ENCODE measurements at regions not wholly inside any gene's neighbourhood (a gene's known extent, or its start where the extent isn't known, plus 50 kb on each side); places are given as distances from the start of the nearest gene placed in this dataset.
A peak's percentile ranks its signal among the peaks of the same experiment; 100 is the strongest.
"Not testable (repeated sequence)": the region's sequence is repeated elsewhere in the genome, so short reads cannot be mapped to it uniquely, and the experiment has no call there.

GRCh38 chr9:26613851-26614350 is 278.7 kb downstream of the CAAP1 start:
- H3K36me3 ChIP-seq (replicated peaks in 1 of 2; ENCODE audit: control insufficient read depth in 1 of 2, insufficient read depth in 2 of 2, low read length in 1 of 2); H3K9me3 ChIP-seq; H3K4me2 ChIP-seq; H3K4me3 ChIP-seq (ENCODE audit: low read depth in 2 of 2, low read length in 1 of 2); H2AFZ ChIP-seq (ENCODE audit: low read depth); CTCF ChIA-PET; H3K27ac ChIP-seq (ENCODE audit: low read depth in 2 of 2, low read length in 1 of 2); H3F3A ChIP-seq (replicated peaks; ENCODE audit: insufficient read depth); H4K20me1 ChIP-seq (ENCODE audit: insufficient read depth); DNase-seq; POLR2A ChIA-PET; H3K79me2 ChIP-seq (ENCODE audit: insufficient read depth); H3K4me1 ChIP-seq (ENCODE audit: control insufficient read depth in 1 of 2, insufficient read depth in 2 of 2, low read depth in 1 of 2, low read length in 1 of 2); H3K9me2 ChIP-seq; H3K27me3 ChIP-seq (ENCODE audit: insufficient read depth); H3K9ac ChIP-seq: not testable (repeated sequence)
- TF ChIP-seq RAD21 (IDR thresholded peaks at IDR 0.05; ENCODE audit: low read length) = peak; percentile 24; the same call in 1 of the 2 replicates
- TF ChIP-seq CTCF (IDR thresholded peaks at IDR 0.05) = peak; percentile 50
- 72% methylated on average over 7 of the region's 12 CpGs for WGBS (ENCODE audit: low lambda C conversion rate)

GRCh38 chr9:26612211-26612610 is 280.4 kb downstream of the CAAP1 start:
- Histone ChIP-seq H3K27me3 (ENCODE audit: insufficient read depth) (no peaks in the 10 kb centered on the region), H3K4me1 (ENCODE audit: control insufficient read depth in 1 of 2, insufficient read depth in 2 of 2, low read depth in 1 of 2, low read length in 1 of 2) (no peaks in the 10 kb centered on the region), H3K79me2 (ENCODE audit: insufficient read depth) (no peaks in the 10 kb centered on the region), H3K4me2 (no peak overlapping the region), H2AFZ (ENCODE audit: low read depth) (no peak overlapping the region), H3K9me2 (no peaks in the 10 kb centered on the region), H3K9me3 (no peaks in the 10 kb centered on the region; the same call in 1 of the 2 replicates), H4K20me1 (ENCODE audit: insufficient read depth) (no peaks in the 10 kb centered on the region), H3F3A (replicated peaks; ENCODE audit: insufficient read depth) (no peaks in the 10 kb centered on the region), H3K4me3 (ENCODE audit: low read depth in 2 of 2, low read length in 1 of 2) (no peak overlapping the region), H3K9ac (no peak overlapping the region), H3K27ac (ENCODE audit: low read depth in 2 of 2, low read length in 1 of 2) (no peak overlapping the region), H3K36me3 (replicated peaks in 1 of 2; ENCODE audit: control insufficient read depth in 1 of 2, insufficient read depth in 2 of 2, low read length in 1 of 2) (no peaks in the 10 kb centered on the region)
- 32% methylated on average over 3 of the region's 3 CpGs for WGBS (ENCODE audit: low lambda C conversion rate)
- ChIA-PET CTCF (interaction anchor here (1.2 kb wide), 1 partner anchor 286 kb away, joined by 3 read pairs; no protein-coding TSS in a partner anchor), POLR2A (no interaction called here)
- no peak for DNase-seq
- TF ChIP-seq FOXJ3 (CRISPR knock-in tag; IDR thresholded peaks at IDR 0.05) (no peak), MEF2A (IDR thresholded peaks at IDR 0.05; ENCODE audit: borderline replicate concordance, low read depth) (no peak), RXRA (IDR thresholded peaks at IDR 0.05; ENCODE audit: borderline replicate concordance, low read depth) (no peak), SMC3 (IDR thresholded peaks at IDR 0.05; ENCODE audit: low read depth, low read length) (no peak), NFIC (IDR thresholded peaks at IDR 0.05; ENCODE audit: borderline replicate concordance) (no peak), PBX3 (IDR thresholded peaks at IDR 0.05) (no peak), REST (IDR thresholded peaks at IDR 0.05; ENCODE audit: low read depth, low read length) (no peak), TCF12 (IDR thresholded peaks at IDR 0.05) (no peak), USF1 (IDR thresholded peaks at IDR 0.05; ENCODE audit: borderline replicate concordance, low read depth) (no peak), FOXM1 (IDR thresholded peaks at IDR 0.05; ENCODE audit: low read depth) (no peak), CTCF (IDR thresholded peaks at IDR 0.05) (no peak), EP300 (IDR thresholded peaks at IDR 0.05; ENCODE audit: borderline replicate concordance in 1 of 2, low read depth in 1 of 2, low read length in 1 of 2) (no peak), IRF3 (IDR thresholded peaks at IDR 0.05; ENCODE audit: low read depth, low read length) (no peak), GABPA (IDR thresholded peaks at IDR 0.05; ENCODE audit: low read depth) (no peak), SIN3A (IDR thresholded peaks at IDR 0.05; ENCODE audit: borderline replicate concordance, low read depth, low read length) (no peak), TEAD4 (IDR thresholded peaks at IDR 0.05; ENCODE audit: borderline replicate concordance, insufficient read depth) (no peak)

Data from SK-N-SH (cell line).